Endodermal cell (in vitro differentiated cells): ENCODE measurements at regions not wholly inside any gene's neighbourhood (a gene's known extent, or its start where the extent isn't known, plus 50 kb on each side); places are given as distances from the start of the nearest gene placed in this dataset.

Experiments
- DNase-seq: peaks from one replicate; pipeline ENCODE4 v3.0.0-alpha.2; 2017
- H3K27ac ChIP-seq: 2 replicates; pipeline ENCODE4 v1.5.1; 2013; ENCODE audit warnings: mild to moderate bottlenecking, low read depth, low read length, moderate library complexity
- H3K27me3 ChIP-seq: 2 replicates; pipeline ENCODE4 v1.6.1; 2013; ENCODE audit warnings: mild to moderate bottlenecking, low read length, moderate library complexity; ENCODE audit not compliant: insufficient read depth, control insufficient read depth, poor library complexity, severe bottlenecking
- H3K36me3 ChIP-seq: 2 replicates; pipeline ENCODE4 v1.7.0; 2013; ENCODE audit warnings: mild to moderate bottlenecking, low read length, moderate library complexity; ENCODE audit not compliant: control insufficient read depth, insufficient read depth
- H3K4me1 ChIP-seq: one replicate; pipeline ENCODE4 v1.7.0; 2013; ENCODE audit warnings: low read length; ENCODE audit not compliant: control insufficient read depth, insufficient read depth
- H3K4me3 ChIP-seq: 2 replicates; pipeline ENCODE4 v1.5.1; 2013; ENCODE audit warnings: mild to moderate bottlenecking, low read length, moderate library complexity
- H3K9ac ChIP-seq: 2 replicates; pipeline ENCODE4 v1.6.1; 2013; ENCODE audit warnings: mild to moderate bottlenecking, low read length, moderate library complexity; ENCODE audit not compliant: poor library complexity, severe bottlenecking; ENCODE audit errors: extremely low read depth
- H3K9me3 ChIP-seq: 2 replicates; pipeline ENCODE4 v1.6.1; 2013; ENCODE audit warnings: mild to moderate bottlenecking, low read length, moderate library complexity; ENCODE audit not compliant: control insufficient read depth
- H3K27ac Mint-ChIP-seq: 2 replicates; pipeline ENCODE4 v1.8.0; 2020; ENCODE audit warnings: mixed read lengths
- H3K27me3 Mint-ChIP-seq: 2 replicates; pipeline ENCODE4 v1.8.0; 2021; ENCODE audit warnings: mild to moderate bottlenecking, mixed read lengths; ENCODE audit not compliant: insufficient read depth
- H3K36me3 Mint-ChIP-seq: 2 replicates; pipeline ENCODE4 v1.8.0; 2020; ENCODE audit warnings: low read depth, mixed read lengths
- H3K4me1 Mint-ChIP-seq: 2 replicates; pipeline ENCODE4 v1.8.0; 2020; ENCODE audit warnings: mixed read lengths
- H3K4me3 Mint-ChIP-seq: 2 replicates; pipeline ENCODE4 v1.8.0; 2020; ENCODE audit warnings: mild to moderate bottlenecking, moderate library complexity, mixed read lengths
- H3K9me3 Mint-ChIP-seq: 2 replicates; pipeline ENCODE4 v1.8.0; 2020; ENCODE audit warnings: mild to moderate bottlenecking, mixed read lengths
- CTCF ChIP-seq: fragments of 200-600 bp; sonication (generic); conservative IDR thresholded peaks from 2 replicates; pipeline ENCODE4 v1.5.0; 2021; ENCODE audit warnings: antibody characterized with exemption, mild to moderate bottlenecking
- WGBS, 2 experiments: methylation state at CpG; one replicate each; pipeline versions ENCODE4 v1.1.5 to v1.1.7; 2013; ENCODE audit warnings: missing lambda C conversion rate in 2 of 2, mixed read lengths in 1 of 2; ENCODE audit not compliant: insufficient coverage in 1 of 2, insufficient read length in 1 of 2; 5-methylcytosine and 5-hydroxymethylcytosine counted together

- Histone ChIP-seq H3K4me1 (no peaks in the 10 kb centered on the region), H3K27me3 (no peaks in the 10 kb centered on the region), H3K27ac (no peak overlapping the region), H3K9ac (no peak overlapping the region), H3K4me3 (no peak overlapping the region), H3K9me3 (no peaks in the 10 kb centered on the region), H3K36me3 (no peaks in the 10 kb centered on the region)
- 91 to 97% methylated on average over 4 to 8 of the region's 8 CpGs for WGBS, 2 experiments
- Mint-ChIP-seq H3K36me3 (no peaks in the 10 kb centered on the region), H3K9me3 (peaks cover 4% of the 10 kb centered on the region), H3K4me3 (no peak overlapping the region), H3K4me1 (no peaks in the 10 kb centered on the region), H3K27me3 (peaks cover 9% of the 10 kb centered on the region), H3K27ac (no peak overlapping the region)
- no peak for DNase-seq
- no peak for TF ChIP-seq CTCF
Observed at GRCh38 chr15:89023311-89023961, 64.8 kb upstream of the ABHD2 start.

- H3K4me1 ChIP-seq = no peaks in the 10 kb centered on the region
- peaks cover 3% of the 10 kb centered on the region for H3K27me3 Mint-ChIP-seq
- H3K4me1 Mint-ChIP-seq = no peaks in the 10 kb centered on the region
- no peak overlapping the region for H3K4me3 ChIP-seq
- 100% methylated on average over 1 of the region's 2 CpGs; no CpG with 5 or more reads in 1 of the 2 experiments for WGBS, 2 experiments
- H3K27ac ChIP-seq = no peak overlapping the region
- H3K36me3 ChIP-seq = no peaks in the 10 kb centered on the region
- H3K9ac ChIP-seq = no peak overlapping the region
- peaks cover 4% of the 10 kb centered on the region for H3K9me3 Mint-ChIP-seq
- H3K4me3 Mint-ChIP-seq = no peak overlapping the region
- no peak for TF ChIP-seq CTCF
- H3K9me3 ChIP-seq = no peaks in the 10 kb centered on the region
- H3K27ac Mint-ChIP-seq = no peak overlapping the region
- no peaks in the 10 kb centered on the region for H3K36me3 Mint-ChIP-seq
- no peaks in the 10 kb centered on the region for H3K27me3 ChIP-seq
- DNase-seq = no peak
Observed at GRCh38 chr15:89024418-89024817, 63.8 kb upstream of the ABHD2 start.

GRCh38 chr15:89026167-89026566 is 62.1 kb upstream of the ABHD2 start:
- Mint-ChIP-seq H3K4me3 (no peak overlapping the region), H3K36me3 (no peaks in the 10 kb centered on the region), H3K9me3 (peaks cover 10% of the 10 kb centered on the region), H3K27me3 (no peaks in the 10 kb centered on the region), H3K4me1 (no peaks in the 10 kb centered on the region), H3K27ac (no peak overlapping the region)
- Histone ChIP-seq H3K27me3 (no peaks in the 10 kb centered on the region), H3K9ac (no peak overlapping the region), H3K4me3 (no peak overlapping the region), H3K27ac (no peak overlapping the region), H3K36me3 (no peaks in the 10 kb centered on the region), H3K9me3 (no peaks in the 10 kb centered on the region), H3K4me1 (no peaks in the 10 kb centered on the region)
- no peak for TF ChIP-seq CTCF
- no peak for DNase-seq
